H1 (cell line): ENCODE measurements at regions not wholly inside any gene's neighbourhood (a gene's known extent, or its start where the extent isn't known, plus 50 kb on each side); places are given as distances from the start of the nearest gene placed in this dataset.

Experiments
- SP4 ChIP-seq: IDR thresholded peaks from 2 replicates; pipeline ENCODE4 v1.6.1; 2012; ENCODE audit warnings: low read length, inconsistent platforms
- TBP ChIP-seq: IDR thresholded peaks from 2 replicates; pipeline ENCODE4 v1.6.1; 2011; ENCODE audit warnings: low read depth, low read length, improper control_type of control experiment
- TF ChIP-seq, protein P1 (sequence below): fragments of 300-600 bp; sonication (generic); IDR thresholded peaks from 2 replicates; pipeline ENCODE4 v1.7.1; 2012; ENCODE audit warnings: low read length, moderate library complexity, mild to moderate bottlenecking, inconsistent platforms; ENCODE audit not compliant: insufficient replicate concordance

DNA sequence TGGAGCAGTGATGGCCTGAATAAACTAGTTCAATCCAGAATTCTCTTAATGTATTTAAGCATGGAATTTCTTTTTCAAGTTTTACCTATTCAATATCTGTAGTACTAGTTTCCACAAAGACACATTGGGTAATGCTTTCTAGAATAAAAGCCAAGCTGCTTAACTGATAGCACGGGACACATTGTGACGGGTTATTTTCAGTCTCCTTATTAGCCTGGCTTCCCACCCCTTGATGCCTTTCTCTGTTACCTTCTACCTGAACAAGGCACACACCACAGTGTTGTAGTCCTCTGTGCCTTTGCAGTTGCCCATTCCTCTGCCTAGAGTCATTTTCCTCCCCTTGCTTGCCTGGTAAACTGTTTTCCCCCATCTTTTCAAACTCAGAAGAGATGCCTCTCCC is 139.1 kb downstream of the HDGFL1 start (continued):
- TF ChIP-seq, protein P1, sequence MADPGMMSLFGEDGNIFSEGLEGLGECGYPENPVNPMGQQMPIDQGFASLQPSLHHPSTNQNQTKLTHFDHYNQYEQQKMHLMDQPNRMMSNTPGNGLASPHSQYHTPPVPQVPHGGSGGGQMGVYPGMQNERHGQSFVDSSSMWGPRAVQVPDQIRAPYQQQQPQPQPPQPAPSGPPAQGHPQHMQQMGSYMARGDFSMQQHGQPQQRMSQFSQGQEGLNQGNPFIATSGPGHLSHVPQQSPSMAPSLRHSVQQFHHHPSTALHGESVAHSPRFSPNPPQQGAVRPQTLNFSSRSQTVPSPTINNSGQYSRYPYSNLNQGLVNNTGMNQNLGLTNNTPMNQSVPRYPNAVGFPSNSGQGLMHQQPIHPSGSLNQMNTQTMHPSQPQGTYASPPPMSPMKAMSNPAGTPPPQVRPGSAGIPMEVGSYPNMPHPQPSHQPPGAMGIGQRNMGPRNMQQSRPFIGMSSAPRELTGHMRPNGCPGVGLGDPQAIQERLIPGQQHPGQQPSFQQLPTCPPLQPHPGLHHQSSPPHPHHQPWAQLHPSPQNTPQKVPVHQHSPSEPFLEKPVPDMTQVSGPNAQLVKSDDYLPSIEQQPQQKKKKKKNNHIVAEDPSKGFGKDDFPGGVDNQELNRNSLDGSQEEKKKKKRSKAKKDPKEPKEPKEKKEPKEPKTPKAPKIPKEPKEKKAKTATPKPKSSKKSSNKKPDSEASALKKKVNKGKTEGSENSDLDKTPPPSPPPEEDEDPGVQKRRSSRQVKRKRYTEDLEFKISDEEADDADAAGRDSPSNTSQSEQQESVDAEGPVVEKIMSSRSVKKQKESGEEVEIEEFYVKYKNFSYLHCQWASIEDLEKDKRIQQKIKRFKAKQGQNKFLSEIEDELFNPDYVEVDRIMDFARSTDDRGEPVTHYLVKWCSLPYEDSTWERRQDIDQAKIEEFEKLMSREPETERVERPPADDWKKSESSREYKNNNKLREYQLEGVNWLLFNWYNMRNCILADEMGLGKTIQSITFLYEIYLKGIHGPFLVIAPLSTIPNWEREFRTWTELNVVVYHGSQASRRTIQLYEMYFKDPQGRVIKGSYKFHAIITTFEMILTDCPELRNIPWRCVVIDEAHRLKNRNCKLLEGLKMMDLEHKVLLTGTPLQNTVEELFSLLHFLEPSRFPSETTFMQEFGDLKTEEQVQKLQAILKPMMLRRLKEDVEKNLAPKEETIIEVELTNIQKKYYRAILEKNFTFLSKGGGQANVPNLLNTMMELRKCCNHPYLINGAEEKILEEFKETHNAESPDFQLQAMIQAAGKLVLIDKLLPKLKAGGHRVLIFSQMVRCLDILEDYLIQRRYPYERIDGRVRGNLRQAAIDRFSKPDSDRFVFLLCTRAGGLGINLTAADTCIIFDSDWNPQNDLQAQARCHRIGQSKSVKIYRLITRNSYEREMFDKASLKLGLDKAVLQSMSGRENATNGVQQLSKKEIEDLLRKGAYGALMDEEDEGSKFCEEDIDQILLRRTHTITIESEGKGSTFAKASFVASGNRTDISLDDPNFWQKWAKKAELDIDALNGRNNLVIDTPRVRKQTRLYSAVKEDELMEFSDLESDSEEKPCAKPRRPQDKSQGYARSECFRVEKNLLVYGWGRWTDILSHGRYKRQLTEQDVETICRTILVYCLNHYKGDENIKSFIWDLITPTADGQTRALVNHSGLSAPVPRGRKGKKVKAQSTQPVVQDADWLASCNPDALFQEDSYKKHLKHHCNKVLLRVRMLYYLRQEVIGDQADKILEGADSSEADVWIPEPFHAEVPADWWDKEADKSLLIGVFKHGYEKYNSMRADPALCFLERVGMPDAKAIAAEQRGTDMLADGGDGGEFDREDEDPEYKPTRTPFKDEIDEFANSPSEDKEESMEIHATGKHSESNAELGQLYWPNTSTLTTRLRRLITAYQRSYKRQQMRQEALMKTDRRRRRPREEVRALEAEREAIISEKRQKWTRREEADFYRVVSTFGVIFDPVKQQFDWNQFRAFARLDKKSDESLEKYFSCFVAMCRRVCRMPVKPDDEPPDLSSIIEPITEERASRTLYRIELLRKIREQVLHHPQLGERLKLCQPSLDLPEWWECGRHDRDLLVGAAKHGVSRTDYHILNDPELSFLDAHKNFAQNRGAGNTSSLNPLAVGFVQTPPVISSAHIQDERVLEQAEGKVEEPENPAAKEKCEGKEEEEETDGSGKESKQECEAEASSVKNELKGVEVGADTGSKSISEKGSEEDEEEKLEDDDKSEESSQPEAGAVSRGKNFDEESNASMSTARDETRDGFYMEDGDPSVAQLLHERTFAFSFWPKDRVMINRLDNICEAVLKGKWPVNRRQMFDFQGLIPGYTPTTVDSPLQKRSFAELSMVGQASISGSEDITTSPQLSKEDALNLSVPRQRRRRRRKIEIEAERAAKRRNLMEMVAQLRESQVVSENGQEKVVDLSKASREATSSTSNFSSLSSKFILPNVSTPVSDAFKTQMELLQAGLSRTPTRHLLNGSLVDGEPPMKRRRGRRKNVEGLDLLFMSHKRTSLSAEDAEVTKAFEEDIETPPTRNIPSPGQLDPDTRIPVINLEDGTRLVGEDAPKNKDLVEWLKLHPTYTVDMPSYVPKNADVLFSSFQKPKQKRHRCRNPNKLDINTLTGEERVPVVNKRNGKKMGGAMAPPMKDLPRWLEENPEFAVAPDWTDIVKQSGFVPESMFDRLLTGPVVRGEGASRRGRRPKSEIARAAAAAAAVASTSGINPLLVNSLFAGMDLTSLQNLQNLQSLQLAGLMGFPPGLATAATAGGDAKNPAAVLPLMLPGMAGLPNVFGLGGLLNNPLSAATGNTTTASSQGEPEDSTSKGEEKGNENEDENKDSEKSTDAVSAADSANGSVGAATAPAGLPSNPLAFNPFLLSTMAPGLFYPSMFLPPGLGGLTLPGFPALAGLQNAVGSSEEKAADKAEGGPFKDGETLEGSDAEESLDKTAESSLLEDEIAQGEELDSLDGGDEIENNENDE: no peak
- TF ChIP-seq TBP (no peak), SP4 (no peak)
